Parathyroid adenoma (tissue), 2 donors: ENCODE measurements at regions not wholly inside any gene's neighbourhood (a gene's known extent, or its start where the extent isn't known, plus 50 kb on each side); places are given as distances from the start of the nearest gene placed in this dataset.
"Not testable (repeated sequence)": the region's sequence is repeated elsewhere in the genome, so short reads cannot be mapped to it uniquely, and the experiment has no call there.

Experiments
- H2AFZ ChIP-seq: fragments of 300-600 bp; sonication (generic); one replicate; pipeline ENCODE4 v1.7.0; 2017; ENCODE audit warnings: antibody characterized with exemption, mild to moderate bottlenecking
- H3K27ac ChIP-seq: fragments of 300-600 bp; sonication (generic); one replicate; pipeline ENCODE4 v1.7.0; 2017
- H3K27me3 ChIP-seq: fragments of 300-600 bp; sonication (generic); one replicate; pipeline ENCODE4 v1.7.0; 2017; ENCODE audit warnings: low read length; ENCODE audit not compliant: control insufficient read depth, insufficient read depth
- H3K36me3 ChIP-seq: fragments of 300-600 bp; sonication (generic); one replicate; pipeline ENCODE4 v1.7.0; 2017; ENCODE audit warnings: low read length; ENCODE audit not compliant: control insufficient read depth, insufficient read depth
- H3K4me1 ChIP-seq: fragments of 300-600 bp; sonication (generic); one replicate; pipeline ENCODE4 v1.7.0; 2017; ENCODE audit warnings: control low read depth
- H3K4me2 ChIP-seq: fragments of 300-600 bp; sonication (generic); one replicate; pipeline ENCODE4 v1.7.0; 2017; ENCODE audit warnings: low read length
- H3K4me3 ChIP-seq: fragments of 300-600 bp; sonication (generic); one replicate; pipeline ENCODE4 v1.7.0; 2017; ENCODE audit warnings: low read depth, low read length
- H3K79me2 ChIP-seq: fragments of 300-600 bp; sonication (generic); one replicate; pipeline ENCODE4 v1.7.0; 2017; ENCODE audit warnings: control low read depth
- H3K9ac ChIP-seq: fragments of 300-600 bp; sonication (generic); one replicate; pipeline ENCODE4 v1.7.0; 2017; ENCODE audit warnings: mild to moderate bottlenecking
- H3K9me3 ChIP-seq: fragments of 300-600 bp; sonication (generic); one replicate; pipeline ENCODE4 v1.7.0; 2017; ENCODE audit warnings: low read length; ENCODE audit not compliant: control insufficient read depth
- CTCF ChIP-seq: fragments of 300-600 bp; sonication (generic); IDR thresholded peaks from one replicate; pipeline ENCODE4 v1.7.0; 2017; ENCODE audit warnings: antibody characterized with exemption, mild to moderate bottlenecking
- donor health status: primary hyperparathyroidism.

GRCh38 chr12:9324782-9325181 lies 116.6 kb upstream of the PZP start:
- Histone ChIP-seq H3K27me3 (no peaks in the 10 kb centered on the region), H3K79me2 (no peaks in the 10 kb centered on the region), H2AFZ (no peak overlapping the region), H3K36me3 (no peaks in the 10 kb centered on the region), H3K4me3 (no peak overlapping the region), H3K4me2 (no peak overlapping the region), H3K4me1 (no peaks in the 10 kb centered on the region), H3K9me3 (no peaks in the 10 kb centered on the region), H3K9ac (no peak overlapping the region), H3K27ac (no peak overlapping the region)
- TF ChIP-seq CTCF, result no peak

GRCh38 chr12:9323144-9323681 lies 115.0 kb upstream of the PZP start:
- Histone ChIP-seq H3K27ac (no peak overlapping the region), H3K4me2 (no peak overlapping the region), H3K36me3 (no peaks in the 10 kb centered on the region), H3K27me3 (no peaks in the 10 kb centered on the region), H3K4me1 (no peaks in the 10 kb centered on the region), H3K9ac (no peak overlapping the region), H2AFZ (no peak overlapping the region), H3K79me2 (no peaks in the 10 kb centered on the region), H3K9me3 (no peaks in the 10 kb centered on the region), H3K4me3 (no peak overlapping the region)
- no peak for TF ChIP-seq CTCF

- no peaks in the 10 kb centered on the region for H3K9me3 ChIP-seq
- no peak overlapping the region for H3K9ac ChIP-seq
- H3K4me3 ChIP-seq, result no peak overlapping the region
- H3K79me2 ChIP-seq, result no peaks in the 10 kb centered on the region
- H3K36me3 ChIP-seq, result no peaks in the 10 kb centered on the region
- H3K4me2 ChIP-seq, result no peak overlapping the region
- no peak overlapping the region for H2AFZ ChIP-seq
- no peaks in the 10 kb centered on the region for H3K27me3 ChIP-seq
- TF ChIP-seq CTCF, result no peak
- no peaks in the 10 kb centered on the region for H3K4me1 ChIP-seq
- no peak overlapping the region for H3K27ac ChIP-seq
Measured at GRCh38 chr12:9319842-9320173, 111.6 kb upstream of the PZP start.

- no peak overlapping the region for H3K4me3 ChIP-seq
- no peak overlapping the region for H3K9ac ChIP-seq
- no peaks in the 10 kb centered on the region for H3K27me3 ChIP-seq
- H3K4me1 ChIP-seq, result no peaks in the 10 kb centered on the region
- TF ChIP-seq CTCF, result no peak
- H3K79me2 ChIP-seq, result no peaks in the 10 kb centered on the region
- H3K4me2 ChIP-seq, result no peak overlapping the region
- no peaks in the 10 kb centered on the region for H3K9me3 ChIP-seq
- no peak overlapping the region for H3K27ac ChIP-seq
- no peaks in the 10 kb centered on the region for H3K36me3 ChIP-seq
- no peak overlapping the region for H2AFZ ChIP-seq
Measured at GRCh38 chr12:9319044-9319841, 111.0 kb upstream of the PZP start.

GRCh38 chr12:9313479-9313878 lies 105.3 kb upstream of the PZP start:
- not testable (repeated sequence) for H3K4me1 ChIP-seq, H3K9me3 ChIP-seq, H3K27ac ChIP-seq, H3K4me2 ChIP-seq, H3K9ac ChIP-seq, H2AFZ ChIP-seq, H3K27me3 ChIP-seq, H3K36me3 ChIP-seq, H3K4me3 ChIP-seq, H3K79me2 ChIP-seq

- not testable (repeated sequence) for H3K4me3 ChIP-seq, H3K9me3 ChIP-seq, H3K4me2 ChIP-seq, H3K9ac ChIP-seq, H3K79me2 ChIP-seq, H2AFZ ChIP-seq, H3K4me1 ChIP-seq, H3K27me3 ChIP-seq, H3K36me3 ChIP-seq, H3K27ac ChIP-seq
Measured at GRCh38 chr12:9312406-9313392, 104.5 kb upstream of the PZP start.

GRCh38 chr12:9311454-9311853 lies 103.3 kb upstream of the PZP start:
- not testable (repeated sequence) for H3K4me1 ChIP-seq, H3K4me2 ChIP-seq

More at GRCh38 chr12:9311454-9311853, 103.3 kb upstream of the PZP start:
- H3K36me3 ChIP-seq, H3K27me3 ChIP-seq, H3K4me3 ChIP-seq, H3K9ac ChIP-seq, H2AFZ ChIP-seq, H3K9me3 ChIP-seq, H3K79me2 ChIP-seq, H3K27ac ChIP-seq: not testable (repeated sequence)
